AG04449 (cell line): ENCODE measurements at regions not wholly inside any gene's neighbourhood (a gene's known extent, or its start where the extent isn't known, plus 50 kb on each side); places are given as distances from the start of the nearest gene placed in this dataset.

Experiments
- CTCF ChIA-PET: fragments of 350-600 bp; formaldehyde crosslinking; extraction: SDS; loops from one replicate; lab custom pipeline; 2021; ENCODE audit warnings: antibody characterized with exemption; lab: Yijun Ruan, JAX
- POLR2A ChIA-PET: fragments of 400-600, 350-600 bp; formaldehyde crosslinking; extraction: SDS; loops from one replicate; lab custom pipeline; 2020; ENCODE audit warnings: antibody characterized with exemption, inconsistent platforms; lab: Yijun Ruan, JAX
- DNase-seq: peaks from one replicate; pipeline ENCODE4 v3.0.0-alpha.2; 2010; ENCODE audit warnings: low read depth, low spot score
- H3K4me3 ChIP-seq: 2 replicates; pipeline ENCODE4 v1.5.1; 2011; ENCODE audit warnings: low read depth, mild to moderate bottlenecking, control low read depth, low read length
- TF ChIP-seq, protein P1 (sequence below): IDR thresholded peaks from one replicate; pipeline ENCODE4 v1.5.1; 2011; ENCODE audit warnings: mild to moderate bottlenecking, moderate library complexity, low read length, control low read depth, inconsistent platforms; ENCODE audit not compliant: insufficient read depth; ENCODE audit errors: missing control alignments

DNA sequence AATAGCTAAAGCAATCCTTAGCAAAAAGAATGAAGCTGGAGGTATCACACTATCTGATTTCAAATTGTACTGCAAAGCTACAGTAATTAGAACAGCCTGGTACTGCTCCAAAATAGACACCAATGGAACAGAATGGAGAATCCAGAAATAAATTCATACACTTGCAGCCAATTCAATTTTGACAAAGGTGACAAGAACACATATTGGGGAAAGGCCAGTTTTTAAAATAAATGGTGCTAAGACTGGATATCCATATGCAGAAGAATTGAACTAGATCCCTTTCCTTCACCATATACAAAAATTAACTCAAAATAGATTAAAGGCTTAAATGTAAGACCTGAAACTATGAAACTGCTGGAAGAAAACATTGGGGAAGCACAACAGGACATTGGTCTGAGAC, 748.5 kb downstream of the DNAJB9 start:
- DNase-seq = no peak
- POLR2A ChIA-PET = no interaction called here
- H3K4me3 ChIP-seq = no peak overlapping the region
- CTCF ChIA-PET = no interaction called here
- TF ChIP-seq, protein P1, sequence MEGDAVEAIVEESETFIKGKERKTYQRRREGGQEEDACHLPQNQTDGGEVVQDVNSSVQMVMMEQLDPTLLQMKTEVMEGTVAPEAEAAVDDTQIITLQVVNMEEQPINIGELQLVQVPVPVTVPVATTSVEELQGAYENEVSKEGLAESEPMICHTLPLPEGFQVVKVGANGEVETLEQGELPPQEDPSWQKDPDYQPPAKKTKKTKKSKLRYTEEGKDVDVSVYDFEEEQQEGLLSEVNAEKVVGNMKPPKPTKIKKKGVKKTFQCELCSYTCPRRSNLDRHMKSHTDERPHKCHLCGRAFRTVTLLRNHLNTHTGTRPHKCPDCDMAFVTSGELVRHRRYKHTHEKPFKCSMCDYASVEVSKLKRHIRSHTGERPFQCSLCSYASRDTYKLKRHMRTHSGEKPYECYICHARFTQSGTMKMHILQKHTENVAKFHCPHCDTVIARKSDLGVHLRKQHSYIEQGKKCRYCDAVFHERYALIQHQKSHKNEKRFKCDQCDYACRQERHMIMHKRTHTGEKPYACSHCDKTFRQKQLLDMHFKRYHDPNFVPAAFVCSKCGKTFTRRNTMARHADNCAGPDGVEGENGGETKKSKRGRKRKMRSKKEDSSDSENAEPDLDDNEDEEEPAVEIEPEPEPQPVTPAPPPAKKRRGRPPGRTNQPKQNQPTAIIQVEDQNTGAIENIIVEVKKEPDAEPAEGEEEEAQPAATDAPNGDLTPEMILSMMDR = no peak

DNA sequence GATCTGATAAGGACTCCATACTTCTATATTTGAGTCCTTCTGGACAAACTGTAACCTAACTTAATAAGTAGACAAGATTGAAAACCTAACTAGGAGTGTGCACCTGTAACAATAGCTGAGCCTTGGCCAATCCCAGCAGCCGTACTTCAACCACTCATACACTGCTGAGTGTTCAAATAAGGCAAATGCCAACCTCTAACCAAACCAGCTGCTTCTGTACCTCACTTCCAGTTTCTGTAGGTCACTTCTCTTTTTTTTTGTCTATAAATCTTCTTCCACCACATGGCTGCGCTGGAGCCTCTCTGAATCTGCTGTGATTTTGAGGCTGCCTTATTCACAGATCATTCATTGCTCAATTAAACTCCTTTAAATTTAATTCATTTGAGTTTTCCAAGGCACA, 753.2 kb downstream of the DNAJB9 start:
- no peak overlapping the region for H3K4me3 ChIP-seq
- no peak for DNase-seq
- TF ChIP-seq, protein P1 = no peak
- CTCF ChIA-PET = no interaction called here
- POLR2A ChIA-PET = no interaction called here

DNA sequence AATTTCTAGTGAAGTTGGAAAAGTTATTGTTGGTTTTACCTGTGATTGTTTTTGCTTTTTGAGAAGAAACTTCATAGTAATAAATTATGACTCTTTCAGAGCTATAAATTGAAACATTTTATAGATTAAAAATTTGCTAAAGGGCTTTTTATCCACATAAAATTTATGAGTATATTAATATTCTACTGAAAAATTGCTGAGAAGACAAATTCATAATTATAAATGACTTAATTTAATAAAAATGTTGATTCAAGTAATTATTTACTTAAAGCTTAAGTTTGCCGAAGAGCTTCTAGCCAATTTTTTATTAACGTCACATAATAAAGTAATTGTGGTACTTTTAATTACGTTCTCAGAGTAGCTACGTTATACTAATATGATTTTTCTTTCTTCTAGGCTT, 761.7 kb downstream of the DNAJB9 start:
- TF ChIP-seq, protein P1 = no peak
- POLR2A ChIA-PET = no interaction called here
- H3K4me3 ChIP-seq = no peak overlapping the region
- CTCF ChIA-PET = no interaction called here
- DNase-seq = no peak

DNA sequence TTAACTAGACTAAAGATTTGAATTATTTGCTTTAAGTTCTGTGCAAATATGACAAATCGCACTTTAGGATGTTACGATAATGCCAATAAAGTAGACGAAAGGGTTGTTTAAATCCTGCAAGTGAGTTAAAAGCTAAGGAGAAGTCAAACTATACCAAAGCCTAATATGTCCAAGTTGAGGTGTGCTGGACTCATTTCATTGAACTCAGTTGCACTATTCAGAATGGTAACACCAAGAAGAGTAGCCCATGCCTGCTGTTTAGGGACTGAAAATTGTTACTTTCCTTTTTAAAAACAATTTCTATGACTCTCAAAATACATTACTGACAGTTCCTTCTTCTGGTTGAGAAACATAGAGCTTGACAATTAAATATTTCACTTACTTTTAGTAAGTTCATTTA, 766.3 kb downstream of the DNAJB9 start:
- H3K4me3 ChIP-seq = no peak overlapping the region
- ChIA-PET POLR2A (no interaction called here), CTCF (no interaction called here)
- TF ChIP-seq, protein P1 = no peak
- no peak for DNase-seq

DNA sequence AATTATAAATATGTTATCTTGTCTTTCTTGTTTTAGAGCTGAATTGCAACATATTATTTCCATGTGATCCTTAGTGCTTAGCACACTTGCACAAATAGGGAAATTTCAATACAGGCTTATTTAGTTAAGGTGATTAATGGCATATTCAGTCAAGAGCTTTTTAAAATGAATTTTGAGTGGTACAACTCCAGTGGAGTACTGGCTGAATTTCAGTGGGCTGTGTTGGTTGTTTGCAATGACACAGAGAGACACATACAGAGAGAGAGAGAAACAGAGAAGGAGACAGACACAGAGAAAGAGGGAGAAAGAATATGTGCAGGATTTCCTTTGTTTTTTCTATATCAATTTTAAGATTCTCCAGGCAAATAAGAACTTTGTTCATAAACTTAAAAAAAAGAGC, 766.9 kb downstream of the DNAJB9 start:
- ChIA-PET CTCF (no interaction called here), POLR2A (no interaction called here)
- TF ChIP-seq, protein P1 = no peak
- no peak for DNase-seq
- no peak overlapping the region for H3K4me3 ChIP-seq

DNA sequence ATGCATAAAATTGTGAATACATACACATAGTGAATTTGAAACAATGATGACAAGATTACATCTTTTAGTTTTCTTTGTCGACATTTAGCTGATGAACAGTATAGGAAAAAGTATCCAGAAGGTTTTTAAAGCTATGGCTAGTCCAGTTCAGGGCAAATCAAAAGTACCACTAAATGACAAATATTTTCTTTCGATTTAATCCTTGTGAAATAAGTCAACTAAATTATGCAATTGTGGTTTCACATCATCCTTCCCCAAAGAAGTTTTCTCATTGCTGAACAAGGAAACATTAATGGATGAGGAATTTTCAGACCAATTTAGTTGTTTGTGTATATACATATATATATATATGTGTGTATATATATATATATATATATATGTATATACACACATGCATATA, 774.0 kb downstream of the DNAJB9 start:
- no peak for DNase-seq
- ChIA-PET POLR2A (no interaction called here), CTCF (no interaction called here)
- TF ChIP-seq, protein P1 = no peak
- no peak overlapping the region for H3K4me3 ChIP-seq
